C4-2B (cell line): ENCODE measurements at regions not wholly inside any gene's neighbourhood (a gene's known extent, or its start where the extent isn't known, plus 50 kb on each side); places are given as distances from the start of the nearest gene placed in this dataset.

Experiments
- ZFX ChIP-seq: fragments of 450-650 bp; IDR thresholded peaks from 2 replicates; pipeline ENCODE4 v1.6.1; 2017
- TF ChIP-seq, protein P1 (sequence below): fragments of 450-650 bp; conservative IDR thresholded peaks from 2 replicates; pipeline ENCODE4 v1.5.1; 2017; ENCODE audit warnings: mild to moderate bottlenecking

DNA sequence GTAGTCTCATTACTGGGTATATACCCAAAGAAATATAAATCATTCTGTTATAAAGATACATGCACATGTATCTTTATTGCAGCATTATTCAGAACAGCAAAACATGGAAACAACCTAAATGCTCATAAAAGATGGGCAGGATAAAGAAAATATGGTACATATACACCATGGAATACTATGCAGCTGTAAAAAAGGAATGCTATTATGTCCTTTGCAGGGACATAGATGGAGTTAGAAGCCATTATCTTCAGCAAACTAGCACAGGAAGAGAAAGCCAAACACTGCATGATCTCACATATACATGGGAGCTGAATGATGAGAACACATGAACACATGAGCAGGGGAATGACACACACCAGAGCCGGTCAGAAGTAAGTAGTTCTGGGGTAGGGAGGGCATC is 297.4 kb upstream of the GLI3 start:
- TF ChIP-seq, protein P1, sequence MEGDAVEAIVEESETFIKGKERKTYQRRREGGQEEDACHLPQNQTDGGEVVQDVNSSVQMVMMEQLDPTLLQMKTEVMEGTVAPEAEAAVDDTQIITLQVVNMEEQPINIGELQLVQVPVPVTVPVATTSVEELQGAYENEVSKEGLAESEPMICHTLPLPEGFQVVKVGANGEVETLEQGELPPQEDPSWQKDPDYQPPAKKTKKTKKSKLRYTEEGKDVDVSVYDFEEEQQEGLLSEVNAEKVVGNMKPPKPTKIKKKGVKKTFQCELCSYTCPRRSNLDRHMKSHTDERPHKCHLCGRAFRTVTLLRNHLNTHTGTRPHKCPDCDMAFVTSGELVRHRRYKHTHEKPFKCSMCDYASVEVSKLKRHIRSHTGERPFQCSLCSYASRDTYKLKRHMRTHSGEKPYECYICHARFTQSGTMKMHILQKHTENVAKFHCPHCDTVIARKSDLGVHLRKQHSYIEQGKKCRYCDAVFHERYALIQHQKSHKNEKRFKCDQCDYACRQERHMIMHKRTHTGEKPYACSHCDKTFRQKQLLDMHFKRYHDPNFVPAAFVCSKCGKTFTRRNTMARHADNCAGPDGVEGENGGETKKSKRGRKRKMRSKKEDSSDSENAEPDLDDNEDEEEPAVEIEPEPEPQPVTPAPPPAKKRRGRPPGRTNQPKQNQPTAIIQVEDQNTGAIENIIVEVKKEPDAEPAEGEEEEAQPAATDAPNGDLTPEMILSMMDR = no peak
- TF ChIP-seq ZFX = no peak
